Esophagus squamous epithelium (tissue), 4 donors: ENCODE measurements at regions not wholly inside any gene's neighbourhood (a gene's known extent, or its start where the extent isn't known, plus 50 kb on each side); places are given as distances from the start of the nearest gene placed in this dataset.

Source experiments
- CTCF ChIP-seq, 6 experiments: fragments of 450-650 bp in 4 of 6; fragments of 200-600 bp in 2 of 6; sonication (generic) in 2 of 6; IDR thresholded peaks; one replicate each; pipeline ENCODE4 v1.5.1; 2016 to 2019; ENCODE audit warnings: antibody characterized with exemption in 6 of 6, mild to moderate bottlenecking in 4 of 6, moderate library complexity in 4 of 6
- POLR2A ChIP-seq, 4 donors: fragments of 450-650 bp; IDR thresholded peaks; one replicate each; pipeline ENCODE4 v1.6.1; 2017; ENCODE audit warnings: antibody characterized with exemption in 4 of 4, mild to moderate bottlenecking in 4 of 4, moderate library complexity in 3 of 4

GRCh38 chr14:51462706-51463105, 189.0 kb upstream of the FRMD6 start:
- no peak for TF ChIP-seq CTCF (IDR thresholded peaks at IDR 0.05)
- TF ChIP-seq POLR2A (IDR thresholded peaks at IDR 0.05), result no peak
